ENCODE measurements at regions not wholly inside any gene's neighbourhood (a gene's known extent, or its start where the extent isn't known, plus 50 kb on each side); places are given as distances from the start of the nearest gene placed in this dataset.

DNA sequence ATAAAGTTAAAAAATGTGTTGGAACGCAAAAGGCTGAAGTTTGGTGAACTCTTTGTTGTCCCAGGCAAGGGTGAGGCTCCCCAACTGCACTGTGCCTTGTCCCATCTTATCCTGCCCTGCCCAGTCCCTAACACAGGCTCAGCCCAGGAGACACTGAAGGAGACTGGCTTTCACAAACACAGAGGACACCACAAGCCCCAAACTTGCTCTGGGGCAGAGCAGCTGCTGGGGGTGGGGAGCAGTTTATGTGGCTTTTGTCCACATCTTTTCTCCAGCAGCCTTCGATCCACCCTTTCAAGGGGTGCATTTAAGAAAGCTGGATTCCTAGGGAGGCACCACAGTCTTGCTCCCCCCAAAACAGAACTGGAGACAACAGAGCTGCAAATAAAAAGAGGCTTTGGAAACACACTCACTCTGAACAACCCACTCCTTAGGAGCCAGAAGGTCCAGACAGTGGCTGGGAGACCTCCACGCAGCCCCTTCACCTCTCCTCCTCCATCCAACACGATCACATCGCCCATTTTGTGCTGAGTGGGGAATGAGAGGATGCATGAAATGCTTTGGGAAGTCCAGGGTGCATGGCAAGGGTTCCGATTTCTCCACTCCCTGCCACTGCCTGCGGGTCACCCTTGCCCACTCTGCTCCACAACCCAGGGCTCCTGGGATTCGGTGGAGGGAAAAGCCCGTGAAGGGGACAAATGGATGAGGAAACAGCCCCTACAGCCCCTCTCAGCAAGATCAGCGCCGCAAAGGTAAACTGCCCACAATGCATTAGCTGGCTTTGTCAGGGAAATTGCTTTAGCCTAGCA, 260.5 kb upstream of the TLE3 start:
- peaks cover 0 to under 1% (median 0%) of the 10 kb centered on the region in 11 donors for H3K9me3 Mint-ChIP-seq
- peaks cover 0 to 11% (median 0%) of the 10 kb centered on the region in 5 donors for H3K27me3 Mint-ChIP-seq
- ATAC-seq = no peak
- intact Hi-C loops (cut with micrococcal nuclease) = no loop called here
- no peaks in the 10 kb centered on the region for H3K4me1 ChIP-seq (ENCODE audit: control insufficient read depth in 2 of 2, insufficient read depth in 2 of 2, low read length in 2 of 2)
- H3K36me3 ChIP-seq (ENCODE audit: control insufficient read depth in 2 of 3, insufficient read depth in 3 of 3, low read length in 3 of 3) = no peaks in the 10 kb centered on the region
- no peak overlapping the region for H3K4me3 Mint-ChIP-seq
- POLR2A ChIA-PET = no interaction called here
- no peaks in the 10 kb centered on the region for H3K4me1 Mint-ChIP-seq
- no peaks in the 10 kb centered on the region for H3K27me3 ChIP-seq (ENCODE audit: control insufficient read depth in 2 of 2, insufficient read depth in 2 of 2, low read length in 2 of 2)
- H3K9me3 ChIP-seq (ENCODE audit: control insufficient read depth in 2 of 3, low read length in 3 of 3) = no peaks in the 10 kb centered on the region
- no peak for DNase-seq
- no peak overlapping the region for H3K4me3 ChIP-seq (ENCODE audit: low read length)
- CTCF ChIA-PET = no interaction called here
- H3K36me3 Mint-ChIP-seq = peaks cover 0 to 9% (median 0%) of the 10 kb centered on the region in 5 donors
- H3K27ac ChIP-seq (ENCODE audit: low read depth, low read length) = no peak overlapping the region
- peak overlapping the region in 1 of 9 donors; percentile 20 for H3K27ac Mint-ChIP-seq

DNA sequence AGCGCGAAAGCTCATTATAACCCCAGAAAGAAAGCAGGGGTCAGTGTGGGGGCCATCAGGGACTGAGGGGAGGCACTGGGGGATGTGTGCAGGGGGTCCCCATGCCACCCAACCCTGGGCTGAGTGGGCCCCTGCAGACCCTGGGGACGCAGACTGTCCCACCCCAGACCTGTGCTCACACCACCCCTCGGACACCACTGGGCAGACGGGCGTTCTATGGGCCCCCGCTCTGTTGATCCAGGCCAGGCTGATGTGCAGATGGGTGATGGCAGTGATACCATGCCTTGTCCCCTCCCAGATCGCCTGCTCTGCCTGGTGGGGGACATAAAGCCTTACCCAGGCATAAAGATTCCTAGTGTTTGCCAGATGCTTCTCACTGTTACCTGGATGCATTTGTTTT, 259.7 kb upstream of the TLE3 start:
- Histone ChIP-seq H3K36me3 (ENCODE audit: control insufficient read depth in 2 of 3, insufficient read depth in 3 of 3, low read length in 3 of 3) (no peaks in the 10 kb centered on the region), H3K4me3 (ENCODE audit: low read length) (no peak overlapping the region), H3K27ac (ENCODE audit: low read depth, low read length) (no peak overlapping the region), H3K4me1 (ENCODE audit: control insufficient read depth in 2 of 2, insufficient read depth in 2 of 2, low read length in 2 of 2) (no peaks in the 10 kb centered on the region), H3K9me3 (ENCODE audit: control insufficient read depth in 2 of 3, low read length in 3 of 3) (no peaks in the 10 kb centered on the region), H3K27me3 (ENCODE audit: control insufficient read depth in 2 of 2, insufficient read depth in 2 of 2, low read length in 2 of 2) (no peaks in the 10 kb centered on the region)
- Mint-ChIP-seq H3K9me3 (peaks cover 0 to 3% (median 0%) of the 10 kb centered on the region in 11 donors), H3K27me3 (peaks cover 0 to 16% (median 0%) of the 10 kb centered on the region in 5 donors), H3K4me3 (no peak overlapping the region), H3K36me3 (peaks cover 0 to 9% (median 0%) of the 10 kb centered on the region in 5 donors), H3K27ac (peak overlapping the region in 1 of 9 donors; percentile 20), H3K4me1 (no peaks in the 10 kb centered on the region)
- POLR2A ChIA-PET = no interaction called here
- intact Hi-C loops (cut with micrococcal nuclease) = no loop called here
- no peak for DNase-seq
- CTCF ChIA-PET = no interaction called here
- no peak for ATAC-seq

DNA sequence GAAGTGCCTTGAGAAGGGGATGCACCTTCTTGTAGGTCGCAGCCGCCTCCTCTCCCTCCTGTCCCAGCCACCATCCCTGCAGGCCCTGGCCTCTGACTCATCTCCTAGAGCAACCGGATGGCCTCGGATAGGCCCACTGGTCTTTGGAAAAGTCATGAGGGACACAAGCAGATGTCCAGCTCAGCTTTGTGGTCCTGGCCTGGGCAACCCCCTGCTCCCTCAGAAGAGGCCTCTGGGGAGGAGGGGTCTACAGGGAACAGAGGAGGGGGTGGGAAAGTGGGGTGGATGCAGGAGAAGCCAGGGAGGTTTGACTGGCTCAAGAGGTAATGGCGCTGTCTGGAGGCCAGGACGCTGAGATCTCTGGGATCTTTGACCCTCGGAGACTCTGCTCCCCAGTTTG, 259.2 kb upstream of the TLE3 start:
- no peaks in the 10 kb centered on the region for H3K4me1 ChIP-seq (ENCODE audit: control insufficient read depth in 2 of 2, insufficient read depth in 2 of 2, low read length in 2 of 2)
- ChIA-PET POLR2A (no interaction called here), CTCF (no interaction called here)
- Mint-ChIP-seq H3K36me3 (peaks cover 0 to 9% (median 0%) of the 10 kb centered on the region in 5 donors), H3K4me1 (peaks cover 0 to 1% (median 0%) of the 10 kb centered on the region in 7 donors), H3K27me3 (peaks cover 0 to 17% (median 0%) of the 10 kb centered on the region in 5 donors), H3K9me3 (peaks cover 0 to 3% (median 0%) of the 10 kb centered on the region in 11 donors), H3K27ac (no peak overlapping the region), H3K4me3 (no peak overlapping the region)
- ATAC-seq (no peak), DNase-seq (no peak)
- no peaks in the 10 kb centered on the region for H3K36me3 ChIP-seq (ENCODE audit: control insufficient read depth in 2 of 3, insufficient read depth in 3 of 3, low read length in 3 of 3)
- no peaks in the 10 kb centered on the region for H3K27me3 ChIP-seq (ENCODE audit: control insufficient read depth in 2 of 2, insufficient read depth in 2 of 2, low read length in 2 of 2)
- no peak overlapping the region for H3K4me3 ChIP-seq (ENCODE audit: low read length)
- no peak overlapping the region for H3K27ac ChIP-seq (ENCODE audit: low read depth, low read length)
- H3K9me3 ChIP-seq (ENCODE audit: control insufficient read depth in 2 of 3, low read length in 3 of 3) = no peaks in the 10 kb centered on the region
- intact Hi-C loops (cut with micrococcal nuclease) = no loop called here

DNA sequence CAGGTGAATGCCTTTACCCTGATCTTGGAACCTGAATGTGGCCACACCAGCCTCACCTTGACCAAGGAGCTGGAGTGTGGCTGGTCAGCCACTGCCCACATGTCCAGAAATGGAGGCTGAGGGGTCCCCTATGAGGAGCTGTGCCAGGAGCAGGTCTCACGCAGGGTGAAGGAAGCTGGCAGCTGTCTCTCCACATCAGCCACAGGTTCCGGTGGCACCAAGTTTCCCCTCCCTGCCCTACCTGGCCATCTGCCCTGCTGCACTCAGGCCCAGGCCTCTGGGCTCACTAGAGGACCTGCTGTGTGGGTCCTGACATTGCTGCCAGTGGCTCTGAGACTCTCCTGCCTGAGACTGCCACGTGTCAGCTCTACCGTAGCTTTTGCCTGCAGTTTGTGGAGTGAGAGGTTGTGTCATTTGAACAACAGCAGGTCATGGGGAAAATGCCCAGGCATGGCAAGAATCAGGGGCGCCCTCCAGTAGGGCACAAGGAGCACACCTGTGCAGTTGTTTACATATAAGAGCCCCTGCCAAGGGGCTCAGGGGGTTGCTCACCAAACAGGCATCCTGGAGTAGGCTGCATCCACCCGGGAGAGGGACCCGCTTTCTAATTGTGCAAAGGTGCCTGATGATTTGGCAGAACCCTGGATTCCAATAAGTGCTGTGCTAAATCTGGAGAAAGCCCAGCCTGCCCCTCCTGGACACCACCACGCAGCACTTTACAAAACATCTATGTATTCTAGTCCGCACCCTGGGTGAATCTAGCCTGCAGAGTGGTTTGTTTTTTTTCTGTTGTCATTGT, 258.5 kb upstream of the TLE3 start:
- DNase-seq = no peak
- H3K27ac ChIP-seq (ENCODE audit: low read depth, low read length) = no peak overlapping the region
- H3K27me3 Mint-ChIP-seq = peaks cover 0 to 21% (median 0%) of the 10 kb centered on the region in 5 donors
- H3K4me1 ChIP-seq (ENCODE audit: control insufficient read depth in 2 of 2, insufficient read depth in 2 of 2, low read length in 2 of 2) = no peaks in the 10 kb centered on the region
- ChIA-PET CTCF (no interaction called here), POLR2A (no interaction called here)
- no peak overlapping the region for H3K4me3 ChIP-seq (ENCODE audit: low read length)
- no peak for ATAC-seq
- no peaks in the 10 kb centered on the region for H3K36me3 ChIP-seq (ENCODE audit: control insufficient read depth in 2 of 3, insufficient read depth in 3 of 3, low read length in 3 of 3)
- H3K9me3 Mint-ChIP-seq = peaks cover 0 to 5% (median 0%) of the 10 kb centered on the region in 11 donors
- intact Hi-C loops (cut with micrococcal nuclease) = no loop called here
- peaks cover 0 to 9% (median 0%) of the 10 kb centered on the region in 5 donors for H3K36me3 Mint-ChIP-seq
- no peaks in the 10 kb centered on the region for H3K9me3 ChIP-seq (ENCODE audit: control insufficient read depth in 2 of 3, low read length in 3 of 3)
- peaks cover 0 to 5% (median 0%) of the 10 kb centered on the region in 7 donors for H3K4me1 Mint-ChIP-seq
- H3K4me3 Mint-ChIP-seq = no peak overlapping the region
- no peaks in the 10 kb centered on the region for H3K27me3 ChIP-seq (ENCODE audit: control insufficient read depth in 2 of 2, insufficient read depth in 2 of 2, low read length in 2 of 2)
- no peak overlapping the region for H3K27ac Mint-ChIP-seq

DNA sequence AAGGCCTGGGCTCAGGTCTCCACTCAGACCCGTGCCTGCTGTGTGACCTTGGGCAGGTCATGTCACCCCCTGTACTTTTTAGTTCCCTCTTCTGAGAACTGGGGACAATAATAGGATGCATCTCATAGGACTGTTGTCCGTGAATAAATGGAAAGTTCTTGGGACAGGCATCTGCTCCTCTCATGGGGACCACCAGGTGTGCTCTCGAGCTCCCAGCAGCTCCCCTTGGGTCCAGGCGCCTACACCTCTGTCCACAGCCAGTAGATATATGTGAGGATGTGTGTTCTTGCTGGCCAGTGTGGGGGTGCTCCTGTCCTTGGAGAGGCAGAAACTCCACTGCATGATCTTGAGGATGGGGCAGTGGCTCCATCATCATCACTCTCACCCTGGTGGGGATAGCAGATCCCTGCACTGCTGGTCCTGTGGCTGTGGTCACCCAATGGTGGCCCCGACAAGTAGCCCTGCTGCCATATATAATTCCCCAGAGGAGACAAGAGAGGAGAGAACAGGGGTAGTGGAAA, 257.6 kb upstream of the TLE3 start:
- peaks cover 0 to 4% (median 0%) of the 10 kb centered on the region in 5 donors for H3K36me3 Mint-ChIP-seq
- peaks cover 0 to 5% (median 0%) of the 10 kb centered on the region in 7 donors for H3K4me1 Mint-ChIP-seq
- Histone ChIP-seq H3K9me3 (ENCODE audit: control insufficient read depth in 2 of 3, low read length in 3 of 3) (no peaks in the 10 kb centered on the region), H3K36me3 (ENCODE audit: control insufficient read depth in 2 of 3, insufficient read depth in 3 of 3, low read length in 3 of 3) (no peaks in the 10 kb centered on the region), H3K27me3 (ENCODE audit: control insufficient read depth in 2 of 2, insufficient read depth in 2 of 2, low read length in 2 of 2) (no peaks in the 10 kb centered on the region), H3K4me3 (ENCODE audit: low read length) (no peak overlapping the region), H3K27ac (ENCODE audit: low read depth, low read length) (no peak overlapping the region), H3K4me1 (ENCODE audit: control insufficient read depth in 2 of 2, insufficient read depth in 2 of 2, low read length in 2 of 2) (no peaks in the 10 kb centered on the region)
- intact Hi-C loops (cut with micrococcal nuclease) = no loop called here
- ATAC-seq (no peak), DNase-seq (no peak)
- CTCF ChIA-PET = no interaction called here
- POLR2A ChIA-PET = no interaction called here
- H3K27ac Mint-ChIP-seq = no peak overlapping the region
- peaks cover 0 to 5% (median 0%) of the 10 kb centered on the region in 11 donors for H3K9me3 Mint-ChIP-seq
- peaks cover 0 to 24% (median 0%) of the 10 kb centered on the region in 5 donors for H3K27me3 Mint-ChIP-seq
- no peak overlapping the region for H3K4me3 Mint-ChIP-seq

DNA sequence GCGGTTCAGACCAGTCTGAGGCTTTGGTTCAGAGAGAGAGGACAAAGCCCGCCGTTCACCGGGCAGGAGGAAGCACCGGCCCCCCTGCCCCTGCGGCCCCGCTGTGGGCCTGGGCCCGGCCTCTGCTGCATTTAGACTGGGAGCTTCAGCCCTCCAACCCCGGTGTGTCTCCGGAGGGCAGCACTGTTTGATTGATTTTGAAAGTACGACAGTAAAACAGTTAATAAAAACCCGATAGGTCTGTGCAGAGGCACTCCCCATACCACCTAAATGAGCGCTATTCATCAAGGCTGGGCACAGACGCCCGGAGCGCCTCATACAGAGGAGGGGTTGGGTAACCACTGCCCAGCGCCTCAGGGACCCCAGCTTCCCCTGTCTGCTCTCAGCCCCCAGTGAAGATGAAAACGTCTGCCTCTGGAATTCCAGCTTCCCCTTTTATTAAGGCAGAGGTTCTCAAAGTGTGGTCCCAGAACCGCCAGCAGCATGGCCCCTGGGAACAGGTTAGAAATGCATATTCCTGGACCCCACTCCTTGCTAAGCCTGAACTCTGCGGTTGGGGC, 256.7 kb upstream of the TLE3 start:
- Histone ChIP-seq H3K27ac (ENCODE audit: low read depth, low read length) (no peak overlapping the region), H3K4me1 (ENCODE audit: control insufficient read depth in 2 of 2, insufficient read depth in 2 of 2, low read length in 2 of 2) (no peaks in the 10 kb centered on the region), H3K36me3 (ENCODE audit: control insufficient read depth in 2 of 3, insufficient read depth in 3 of 3, low read length in 3 of 3) (no peaks in the 10 kb centered on the region), H3K9me3 (ENCODE audit: control insufficient read depth in 2 of 3, low read length in 3 of 3) (no peaks in the 10 kb centered on the region), H3K4me3 (ENCODE audit: low read length) (no peak overlapping the region), H3K27me3 (ENCODE audit: control insufficient read depth in 2 of 2, insufficient read depth in 2 of 2, low read length in 2 of 2) (no peaks in the 10 kb centered on the region)
- ChIA-PET POLR2A (no interaction called here), CTCF (no interaction called here)
- ATAC-seq (no peak), DNase-seq (no peak)
- Mint-ChIP-seq H3K4me1 (peaks cover 0 to 5% (median 0%) of the 10 kb centered on the region in 7 donors), H3K27me3 (peaks cover 0 to 24% (median 0%) of the 10 kb centered on the region in 5 donors), H3K36me3 (peaks cover 0 to 4% (median 0%) of the 10 kb centered on the region in 5 donors), H3K9me3 (peaks cover 0 to 5% (median 0%) of the 10 kb centered on the region in 11 donors), H3K27ac (no peak overlapping the region), H3K4me3 (no peak overlapping the region)
- intact Hi-C loops (cut with micrococcal nuclease) = no loop called here
